Neuronal stem cell (in vitro differentiated cells): ENCODE measurements at regions not wholly inside any gene's neighbourhood (a gene's known extent, or its start where the extent isn't known, plus 50 kb on each side); places are given as distances from the start of the nearest gene placed in this dataset.

Experiments
- DNase-seq: peaks from one replicate; pipeline ENCODE4 v3.0.0-alpha.2; 2013; ENCODE audit warnings: low spot score
- H2AFZ ChIP-seq: one replicate; pipeline ENCODE4 v1.6.1; 2013; ENCODE audit warnings: mild to moderate bottlenecking, low read length, inconsistent platforms
- H2AK5ac ChIP-seq: 2 replicates; pipeline ENCODE4 v1.6.1; 2013; ENCODE audit warnings: low read depth, mild to moderate bottlenecking, inconsistent platforms, low read length, moderate library complexity, mixed read lengths
- H2BK120ac ChIP-seq: 2 replicates; pipeline ENCODE4 v1.6.1; 2013; ENCODE audit warnings: low read depth, mild to moderate bottlenecking, inconsistent platforms, low read length, moderate library complexity, mixed read lengths
- H2BK12ac ChIP-seq: one replicate; pipeline ENCODE4 v1.6.1; 2013; ENCODE audit warnings: low read length, inconsistent platforms
- H2BK15ac ChIP-seq: 2 replicates; pipeline ENCODE4 v1.6.1; 2013; ENCODE audit warnings: mild to moderate bottlenecking, low read length, inconsistent platforms, mixed read lengths
- H2BK5ac ChIP-seq: one replicate; pipeline ENCODE4 v1.6.1; 2013; ENCODE audit warnings: inconsistent platforms, mild to moderate bottlenecking, low read length, moderate library complexity
- H3K14ac ChIP-seq: one replicate; pipeline ENCODE4 v1.6.1; 2013; ENCODE audit warnings: low read length, inconsistent platforms
- H3K18ac ChIP-seq: 2 replicates; pipeline ENCODE4 v1.6.1; 2013; ENCODE audit warnings: low read length, inconsistent platforms
- H3K23ac ChIP-seq: 2 replicates; pipeline ENCODE4 v1.6.1; 2013; ENCODE audit warnings: low read depth, mild to moderate bottlenecking, mixed read lengths, low read length, inconsistent platforms; ENCODE audit not compliant: poor library complexity
- H3K27ac ChIP-seq: replicated peaks from 3 replicates; pipeline ENCODE4 v1.5.1; 2013; ENCODE audit warnings: low read length, inconsistent platforms
- H3K27me3 ChIP-seq, 3 experiments: 2 replicates each; pipeline ENCODE4 v1.6.1; 2013; ENCODE audit warnings: low read length in 3 of 3, mild to moderate bottlenecking in 2 of 3, inconsistent platforms in 1 of 3, low read depth in 1 of 3, mixed read lengths in 1 of 3, moderate library complexity in 1 of 3; ENCODE audit not compliant: control insufficient read depth in 3 of 3, insufficient read depth in 3 of 3
- H3K36me3 ChIP-seq, 2 donors: replicated peaks in 1 of 2; 2 replicates each; pipeline ENCODE4 v1.6.1; 2013; ENCODE audit warnings: low read length in 2 of 2; ENCODE audit not compliant: control insufficient read depth in 2 of 2, insufficient read depth in 2 of 2
- H3K4ac ChIP-seq: 2 replicates; pipeline ENCODE4 v1.6.1; 2013; ENCODE audit warnings: inconsistent platforms, mild to moderate bottlenecking, low read length, moderate library complexity
- H3K4me1 ChIP-seq, 2 donors: 1 replicate in 1 of 2; 2 replicates in 1 of 2; pipeline ENCODE4 v1.6.1; 2013; ENCODE audit warnings: low read length in 2 of 2, low read depth in 1 of 2; ENCODE audit not compliant: control insufficient read depth in 2 of 2, insufficient read depth in 1 of 2
- H3K4me2 ChIP-seq: one replicate; pipeline ENCODE4 v1.6.1; 2013; ENCODE audit warnings: mild to moderate bottlenecking, low read length, inconsistent platforms; ENCODE audit not compliant: insufficient read depth, poor library complexity, severe bottlenecking
- H3K4me3 ChIP-seq, 2 donors: 2 replicates each; pipeline ENCODE4 v1.5.1; 2013; ENCODE audit warnings: low read length in 2 of 2, mild to moderate bottlenecking in 2 of 2, inconsistent platforms in 1 of 2, moderate library complexity in 1 of 2
- H3K79me1 ChIP-seq: one replicate; pipeline ENCODE4 v1.6.1; 2013; ENCODE audit warnings: low read depth, mild to moderate bottlenecking, inconsistent platforms, low read length, moderate library complexity
- H3K9ac ChIP-seq: one replicate; pipeline ENCODE4 v1.6.1; 2013; ENCODE audit warnings: mild to moderate bottlenecking, low read depth, low read length, inconsistent platforms; ENCODE audit not compliant: poor library complexity
- H3K9me3 ChIP-seq, 2 donors: replicated peaks in 1 of 2; 2 replicates each; pipeline versions ENCODE3 to v1.6.1; 2013; ENCODE audit warnings: low read length in 2 of 2, mild to moderate bottlenecking in 2 of 2, inconsistent platforms in 1 of 2, low read depth in 1 of 2, mixed read lengths in 1 of 2, moderate library complexity in 1 of 2; ENCODE audit not compliant: control insufficient read depth in 2 of 2, insufficient read depth in 1 of 2
- H4K8ac ChIP-seq: one replicate; pipeline ENCODE4 v1.6.1; 2013; ENCODE audit warnings: low read depth, mild to moderate bottlenecking, inconsistent platforms, low read length, moderate library complexity
- H4K91ac ChIP-seq: one replicate; pipeline ENCODE4 v1.6.1; 2013; ENCODE audit warnings: low read length, low read depth, mild to moderate bottlenecking, inconsistent platforms; ENCODE audit not compliant: poor library complexity
- WGBS, 2 donors: extraction: QIAGEN DNeasy Blood & Tissue Kit; methylation state at CpG; one replicate each; pipeline ENCODE4 v1.1.7; 2013; ENCODE audit warnings: missing lambda C conversion rate in 2 of 2, mixed read lengths in 1 of 2; ENCODE audit not compliant: insufficient read length in 2 of 2, insufficient replicate concordance in 1 of 2; ENCODE audit errors: extremely low coverage in 2 of 2; 5-methylcytosine and 5-hydroxymethylcytosine counted together

DNA sequence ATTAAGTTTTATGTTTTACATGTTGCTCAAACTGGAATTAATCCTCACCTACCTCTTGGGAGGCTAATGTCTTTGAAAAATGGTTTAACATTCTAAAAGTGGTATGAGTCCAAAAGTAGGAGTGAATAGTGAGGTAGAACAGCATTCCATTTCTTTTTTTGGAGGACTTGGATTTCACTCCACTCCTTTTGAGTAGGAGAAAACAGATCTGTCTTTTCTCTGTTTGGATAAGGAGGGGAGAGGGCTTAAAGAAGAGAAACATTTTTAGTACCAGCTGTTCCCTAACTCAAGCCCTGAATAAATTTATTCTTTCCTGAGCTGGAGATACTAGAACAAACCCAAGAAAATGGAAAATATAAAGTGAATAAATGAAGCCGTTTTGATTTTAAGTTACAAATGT, 687.9 kb downstream of the MECOM start:
- peak overlapping the region; percentile 36 for H2AFZ ChIP-seq
- H3K36me3 ChIP-seq: no peaks in the 10 kb centered on the region
- no peak overlapping the region for H3K18ac ChIP-seq
- H3K27ac ChIP-seq: no peak overlapping the region
- no peak overlapping the region for H3K14ac ChIP-seq
- H2BK5ac ChIP-seq: no peak overlapping the region
- H2AK5ac ChIP-seq: no peak overlapping the region
- no CpG with 5 or more reads among the region's 1 CpG for WGBS, 2 donors
- no peak overlapping the region for H2BK15ac ChIP-seq
- H3K4me3 ChIP-seq: no peak overlapping the region
- H2BK12ac ChIP-seq: no peak overlapping the region
- H2BK120ac ChIP-seq: no peak overlapping the region
- H3K4ac ChIP-seq: no peak overlapping the region
- no peak overlapping the region for H3K9ac ChIP-seq
- no peak overlapping the region for H4K8ac ChIP-seq
- H3K27me3 ChIP-seq: no peaks in the 10 kb centered on the region
- H4K91ac ChIP-seq: no peak overlapping the region
- no peaks in the 10 kb centered on the region for H3K79me1 ChIP-seq
- H3K4me2 ChIP-seq: no peak overlapping the region
- no peak for DNase-seq
- H3K4me1 ChIP-seq: peaks cover 0 to 9% of the 10 kb centered on the region in 2 donors
- H3K9me3 ChIP-seq: no peaks in the 10 kb centered on the region
- no peak overlapping the region for H3K23ac ChIP-seq

GRCh38 chr3:168974617-168975403, 688.7 kb downstream of the MECOM start:
- Histone ChIP-seq H3K9me3 (no peaks in the 10 kb centered on the region), H2AK5ac (no peak overlapping the region), H4K91ac (no peak overlapping the region), H2AFZ (peak overlapping the region; percentile 7), H3K4me1 (peaks cover 0 to 9% of the 10 kb centered on the region in 2 donors), H3K79me1 (no peaks in the 10 kb centered on the region), H2BK5ac (no peak overlapping the region), H2BK120ac (no peak overlapping the region), H3K9ac (no peak overlapping the region), H3K18ac (no peak overlapping the region), H2BK15ac (no peak overlapping the region), H3K4me2 (no peak overlapping the region), H4K8ac (no peak overlapping the region), H3K4me3 (no peak overlapping the region), H3K27me3 (no peaks in the 10 kb centered on the region), H3K36me3 (no peaks in the 10 kb centered on the region), H3K4ac (no peak overlapping the region), H3K23ac (no peak overlapping the region), H3K14ac (no peak overlapping the region), H2BK12ac (no peak overlapping the region), H3K27ac (no peak overlapping the region)
- DNase-seq: no peak

GRCh38 chr3:168973897-168974296, 689.6 kb downstream of the MECOM start:
- Histone ChIP-seq H3K4me3 (no peak overlapping the region), H3K18ac (no peak overlapping the region), H3K9ac (no peak overlapping the region), H2BK12ac (no peak overlapping the region), H2AFZ (no peak overlapping the region), H3K27me3 (no peaks in the 10 kb centered on the region), H3K79me1 (no peaks in the 10 kb centered on the region), H3K14ac (no peak overlapping the region), H2BK120ac (no peak overlapping the region), H3K23ac (no peak overlapping the region), H3K27ac (no peak overlapping the region), H4K91ac (no peak overlapping the region), H2BK15ac (no peak overlapping the region), H3K9me3 (no peaks in the 10 kb centered on the region), H2AK5ac (no peak overlapping the region), H3K4ac (no peak overlapping the region), H2BK5ac (no peak overlapping the region), H3K4me2 (no peak overlapping the region), H3K36me3 (no peaks in the 10 kb centered on the region), H4K8ac (no peak overlapping the region), H3K4me1 (peaks cover 0 to 9% of the 10 kb centered on the region in 2 donors)
- WGBS, 2 donors: 100% methylated on average over 1 of the region's 2 CpGs; no CpG with 5 or more reads in 1 of the 2 donors
- DNase-seq: no peak

- H2BK12ac ChIP-seq: no peak overlapping the region
- H3K27ac ChIP-seq: no peak overlapping the region
- H3K4ac ChIP-seq: no peak overlapping the region
- no peak overlapping the region for H3K23ac ChIP-seq
- H3K9me3 ChIP-seq: no peaks in the 10 kb centered on the region
- H4K91ac ChIP-seq: no peak overlapping the region
- no peak overlapping the region for H2BK5ac ChIP-seq
- no peak overlapping the region for H2BK15ac ChIP-seq
- no peak overlapping the region for H3K4me2 ChIP-seq
- no peak overlapping the region for H4K8ac ChIP-seq
- no peak for DNase-seq
- no peak overlapping the region for H3K4me3 ChIP-seq
- WGBS, 2 donors: no CpG with 5 or more reads among the region's 1 CpG
- no peak overlapping the region for H3K9ac ChIP-seq
- H2AFZ ChIP-seq: no peak overlapping the region
- no peaks in the 10 kb centered on the region for H3K79me1 ChIP-seq
- no peak overlapping the region for H3K14ac ChIP-seq
- H3K18ac ChIP-seq: no peak overlapping the region
- H3K36me3 ChIP-seq: no peaks in the 10 kb centered on the region
- H3K27me3 ChIP-seq: no peaks in the 10 kb centered on the region
- H2BK120ac ChIP-seq: no peak overlapping the region
- H2AK5ac ChIP-seq: no peak overlapping the region
- H3K4me1 ChIP-seq: peaks cover 0 to 9% of the 10 kb centered on the region in 2 donors
Observed at GRCh38 chr3:168973206-168973605, 690.3 kb downstream of the MECOM start.
